ENCODE measurements at regions not wholly inside any gene's neighbourhood (a gene's known extent, or its start where the extent isn't known, plus 50 kb on each side); places are given as distances from the start of the nearest gene placed in this dataset.

GRCh38 chr3:20537234-20537633 lies 351.2 kb upstream of the SGO1 start:
- no peak for TF ChIP-seq CTCF (IDR thresholded peaks at IDR 0.05; ENCODE audit: low read length)
- TF ChIP-seq EZH2 (optimal IDR thresholded peaks at IDR 0.05; ENCODE audit: low read depth, low read length): no peak
